SH-SY5Y (cell line): ENCODE measurements at regions not wholly inside any gene's neighbourhood (a gene's known extent, or its start where the extent isn't known, plus 50 kb on each side); places are given as distances from the start of the nearest gene placed in this dataset.

ENCODE experiments used
- GATA2 ChIP-seq: IDR thresholded peaks from 2 replicates; pipeline ENCODE4 v1.6.1; 2011; ENCODE audit warnings: mild to moderate bottlenecking, low read depth, low read length
- GATA3 ChIP-seq: IDR thresholded peaks from 2 replicates; pipeline ENCODE4 v1.6.1; 2011; ENCODE audit warnings: low read depth, mild to moderate bottlenecking, low read length, moderate library complexity

DNA sequence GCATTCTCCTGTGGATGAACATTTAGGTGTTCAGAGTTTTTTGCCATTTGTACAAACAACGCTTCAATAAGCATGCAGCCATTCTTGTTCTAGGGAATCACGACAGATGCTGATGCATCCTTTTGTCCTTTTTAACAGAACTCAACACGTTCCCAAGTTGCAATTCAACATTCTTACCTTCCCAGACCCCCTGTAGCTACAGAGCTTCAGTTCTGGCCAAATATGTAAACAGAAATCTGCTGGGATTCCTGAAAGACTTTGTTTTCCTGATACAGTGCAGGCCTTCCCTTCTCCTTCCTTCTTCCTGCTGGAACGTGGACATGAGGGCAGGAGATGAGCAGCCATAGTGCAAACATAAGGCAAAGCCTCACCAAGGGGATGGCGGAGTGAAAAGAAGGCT lies 59.1 kb upstream of the SPATA12 start:
- TF ChIP-seq GATA3 = no peak
- TF ChIP-seq GATA2 = no peak
